DMS153 treated with DMSO at 0.1 percent for 48 hours (cell line): ENCODE measurements at regions not wholly inside any gene's neighbourhood (a gene's known extent, or its start where the extent isn't known, plus 50 kb on each side); places are given as distances from the start of the nearest gene placed in this dataset.
A peak's percentile ranks its signal among the peaks of the same experiment; 100 is the strongest.
"Not testable (repeated sequence)": the region's sequence is repeated elsewhere in the genome, so short reads cannot be mapped to it uniquely, and the experiment has no call there.

Source experiments
- DNase-seq: peaks from one replicate; lab custom pipeline; 2025; ENCODE audit not compliant: unreplicated experiment; lab: John Stamatoyannopoulos, UW

GRCh38 chr10:120188950-120189349 is 268.1 kb upstream of the PLPP4 start:
- no peak for DNase-seq

GRCh38 chr10:120195984-120196712 is 260.9 kb upstream of the PLPP4 start:
- no peak for DNase-seq

- DNase-seq, result no peak
These were observed 252.2 kb upstream of the PLPP4 start for GRCh38 chr10:120204877-120205276.

- no peak for DNase-seq
These were observed 251.5 kb upstream of the PLPP4 start for GRCh38 chr10:120205368-120206018.

- DNase-seq, result no peak
These were observed 248.5 kb upstream of the PLPP4 start for GRCh38 chr10:120208488-120208887.

- DNase-seq, result no peak
These were observed 247.8 kb upstream of the PLPP4 start for GRCh38 chr10:120209124-120209762.

GRCh38 chr10:120212275-120212674 is 244.8 kb upstream of the PLPP4 start:
- no peak for DNase-seq

- not testable (repeated sequence) for DNase-seq
These were observed 243.7 kb upstream of the PLPP4 start for GRCh38 chr10:120213283-120213682.

- no peak for DNase-seq
These were observed 239.3 kb upstream of the PLPP4 start for GRCh38 chr10:120217736-120218135.

- peak; percentile 11 for DNase-seq
These were observed 235.0 kb upstream of the PLPP4 start for GRCh38 chr10:120221873-120222485.

GRCh38 chr10:120229641-120230040 is 227.4 kb upstream of the PLPP4 start:
- DNase-seq, result no peak

- not testable (repeated sequence) for DNase-seq
These were observed 217.3 kb upstream of the PLPP4 start for GRCh38 chr10:120239695-120240094.

GRCh38 chr10:120251821-120252442 is 205.1 kb upstream of the PLPP4 start:
- DNase-seq, result no peak

- DNase-seq, result no peak
These were observed 203.9 kb upstream of the PLPP4 start for GRCh38 chr10:120253131-120253530.

- no peak for DNase-seq
These were observed 196.6 kb upstream of the PLPP4 start for GRCh38 chr10:120260456-120260855.

- no peak for DNase-seq
These were observed 194.0 kb upstream of the PLPP4 start for GRCh38 chr10:120262857-120263547.

GRCh38 chr10:120266022-120266421 is 191.0 kb upstream of the PLPP4 start:
- no peak for DNase-seq

GRCh38 chr10:120270906-120271305 is 186.1 kb upstream of the PLPP4 start:
- no peak for DNase-seq

- no peak for DNase-seq
These were observed 185.3 kb upstream of the PLPP4 start for GRCh38 chr10:120271696-120272095.

GRCh38 chr10:120272350-120272749 is 184.7 kb upstream of the PLPP4 start:
- no peak for DNase-seq

- DNase-seq, result no peak
These were observed 179.0 kb upstream of the PLPP4 start for GRCh38 chr10:120278069-120278468.
